HCT116 (cell line): ENCODE measurements at regions not wholly inside any gene's neighbourhood (a gene's known extent, or its start where the extent isn't known, plus 50 kb on each side); places are given as distances from the start of the nearest gene placed in this dataset.

Source experiments
- CEBPB ChIP-seq: IDR thresholded peaks from 2 replicates; pipeline ENCODE4 v1.6.1; 2012; ENCODE audit warnings: low read depth
- ELF1 ChIP-seq: IDR thresholded peaks from 2 replicates; pipeline ENCODE4 v1.6.1; 2012; ENCODE audit warnings: low read depth, borderline replicate concordance
- EZH2 ChIP-seq: fragments of 200-600 bp; sonication (generic); IDR thresholded peaks from 2 replicates; pipeline ENCODE4 v1.6.1; 2017; ENCODE audit warnings: antibody characterized with exemption, mixed run types
- FOSL1 ChIP-seq: IDR thresholded peaks from 2 replicates; pipeline ENCODE4 v1.6.1; 2012; ENCODE audit warnings: low read depth
- JUND ChIP-seq: IDR thresholded peaks from 2 replicates; pipeline ENCODE4 v1.6.1; 2012
- POLR2A ChIP-seq: IDR thresholded peaks from 2 replicates; pipeline ENCODE4 v1.7.0; 2011; ENCODE audit warnings: borderline replicate concordance; ENCODE audit not compliant: insufficient read depth, insufficient read length; ENCODE audit errors: extremely low read depth
- POLR2AphosphoS5 ChIP-seq: IDR thresholded peaks from 2 replicates; pipeline ENCODE4 v1.6.1; 2011; ENCODE audit warnings: mild to moderate bottlenecking, low read depth, low read length, moderate library complexity
- RAD21 ChIP-seq: IDR thresholded peaks from 2 replicates; pipeline ENCODE4 v1.6.1; 2012; ENCODE audit warnings: low read depth, mild to moderate bottlenecking
- SIN3A ChIP-seq: IDR thresholded peaks from 2 replicates; pipeline ENCODE4 v1.6.1; 2012; ENCODE audit warnings: low read depth
- SRF ChIP-seq: IDR thresholded peaks from 2 replicates; pipeline ENCODE4 v1.6.1; 2012; ENCODE audit warnings: low read depth
- ZNF274 ChIP-seq: fragments of 200-500 bp; sonication (Bioruptor generic); IDR thresholded peaks from 2 replicates; pipeline ENCODE4 v1.6.1; 2014; ENCODE audit warnings: mild to moderate bottlenecking, low read depth, low read length, inconsistent platforms
- TF ChIP-seq, protein P1 (sequence below), 3 experiments: fragments of 200-600 bp in 1 of 3; sonication (generic) in 1 of 3; IDR thresholded peaks in 2 of 3; conservative IDR thresholded peaks in 1 of 3; 2 replicates each; pipeline ENCODE4 v1.5.1; 2012 to 2017; ENCODE audit warnings: low read depth in 2 of 3, low read length in 2 of 3, antibody characterized with exemption in 1 of 3, borderline replicate concordance in 1 of 3, control low read depth in 1 of 3, mild to moderate bottlenecking in 1 of 3, mixed read lengths in 1 of 3, mixed run types in 1 of 3, moderate library complexity in 1 of 3; ENCODE audit not compliant: insufficient read depth in 1 of 3
- TF ChIP-seq, protein P2 (sequence below): IDR thresholded peaks from 2 replicates; pipeline ENCODE4 v1.6.1; 2012
- TF ChIP-seq, protein P3 (sequence below): IDR thresholded peaks from 2 replicates; pipeline ENCODE4 v1.6.1; 2012

DNA sequence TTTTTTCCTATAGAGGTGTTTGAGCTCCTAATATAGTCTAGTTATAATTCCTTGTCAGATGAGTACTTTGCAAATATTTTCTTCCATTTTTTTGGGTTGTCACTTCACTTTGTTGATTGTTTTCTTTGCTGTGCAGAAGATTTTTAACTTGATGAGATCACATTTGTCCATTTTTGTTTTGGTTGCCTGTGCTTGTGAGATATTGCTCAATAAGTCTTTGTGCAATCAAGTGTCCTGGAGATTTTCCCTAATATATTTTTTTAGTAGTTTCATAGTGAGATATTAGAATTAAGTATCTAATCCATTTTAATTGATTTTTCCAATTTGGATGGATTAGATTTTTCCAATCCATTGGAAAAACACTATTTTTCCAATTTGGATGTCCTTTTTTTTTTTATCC is 1395.5 kb downstream of the PLA2G4A start:
- TF ChIP-seq, protein P1, sequence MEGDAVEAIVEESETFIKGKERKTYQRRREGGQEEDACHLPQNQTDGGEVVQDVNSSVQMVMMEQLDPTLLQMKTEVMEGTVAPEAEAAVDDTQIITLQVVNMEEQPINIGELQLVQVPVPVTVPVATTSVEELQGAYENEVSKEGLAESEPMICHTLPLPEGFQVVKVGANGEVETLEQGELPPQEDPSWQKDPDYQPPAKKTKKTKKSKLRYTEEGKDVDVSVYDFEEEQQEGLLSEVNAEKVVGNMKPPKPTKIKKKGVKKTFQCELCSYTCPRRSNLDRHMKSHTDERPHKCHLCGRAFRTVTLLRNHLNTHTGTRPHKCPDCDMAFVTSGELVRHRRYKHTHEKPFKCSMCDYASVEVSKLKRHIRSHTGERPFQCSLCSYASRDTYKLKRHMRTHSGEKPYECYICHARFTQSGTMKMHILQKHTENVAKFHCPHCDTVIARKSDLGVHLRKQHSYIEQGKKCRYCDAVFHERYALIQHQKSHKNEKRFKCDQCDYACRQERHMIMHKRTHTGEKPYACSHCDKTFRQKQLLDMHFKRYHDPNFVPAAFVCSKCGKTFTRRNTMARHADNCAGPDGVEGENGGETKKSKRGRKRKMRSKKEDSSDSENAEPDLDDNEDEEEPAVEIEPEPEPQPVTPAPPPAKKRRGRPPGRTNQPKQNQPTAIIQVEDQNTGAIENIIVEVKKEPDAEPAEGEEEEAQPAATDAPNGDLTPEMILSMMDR (IDR thresholded peaks at IDR 0.05 in 2 of 3, conservative IDR thresholded peaks at IDR 0.05 in 1 of 3; ENCODE audit: borderline replicate concordance in 1 of 3, insufficient read depth in 1 of 3, low read depth in 2 of 3, low read length in 2 of 3), result no peak
- TF ChIP-seq POLR2A, result no peak
- TF ChIP-seq SIN3A, result no peak
- no peak for TF ChIP-seq EZH2
- TF ChIP-seq, protein P2, sequence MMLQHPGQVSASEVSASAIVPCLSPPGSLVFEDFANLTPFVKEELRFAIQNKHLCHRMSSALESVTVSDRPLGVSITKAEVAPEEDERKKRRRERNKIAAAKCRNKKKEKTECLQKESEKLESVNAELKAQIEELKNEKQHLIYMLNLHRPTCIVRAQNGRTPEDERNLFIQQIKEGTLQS, result no peak
- TF ChIP-seq RAD21, result no peak
- TF ChIP-seq ZNF274, result no peak
- TF ChIP-seq, protein P3, sequence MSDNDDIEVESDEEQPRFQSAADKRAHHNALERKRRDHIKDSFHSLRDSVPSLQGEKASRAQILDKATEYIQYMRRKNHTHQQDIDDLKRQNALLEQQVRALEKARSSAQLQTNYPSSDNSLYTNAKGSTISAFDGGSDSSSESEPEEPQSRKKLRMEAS, result no peak
- no peak for TF ChIP-seq ELF1
- TF ChIP-seq JUND, result no peak
- no peak for TF ChIP-seq POLR2AphosphoS5
- no peak for TF ChIP-seq CEBPB
- no peak for TF ChIP-seq FOSL1
- TF ChIP-seq SRF, result no peak
